DND-41 (cell line): ENCODE measurements at regions not wholly inside any gene's neighbourhood (a gene's known extent, or its start where the extent isn't known, plus 50 kb on each side); places are given as distances from the start of the nearest gene placed in this dataset.

Experiments
- ATAC-seq: fragments of 200-7000 bp; cut with Tn5 transposase; 3 replicates; pipeline ENCODE4 v1.9.1; 2021; ENCODE audit warnings: low read depth; ENCODE audit not compliant: insufficient read depth
- DNase-seq: peaks from one replicate; pipeline ENCODE4 v3.0.0-alpha.2; 2020
- H2AFZ ChIP-seq: 2 replicates; pipeline ENCODE4 v1.6.0; 2012; ENCODE audit warnings: low read depth, low read length
- H3K27ac ChIP-seq: 2 replicates; pipeline ENCODE4 v1.5.1; 2012; ENCODE audit warnings: low read length, inconsistent platforms
- H3K27me3 ChIP-seq: fragments of 200-600 bp; sonication (generic); 2 replicates; pipeline ENCODE4 v1.6.0; 2012; ENCODE audit warnings: low read length, mild to moderate bottlenecking, inconsistent platforms; ENCODE audit not compliant: insufficient read depth, poor library complexity
- H3K36me3 ChIP-seq: 2 replicates; pipeline ENCODE4 v1.5.1; 2012; ENCODE audit warnings: low read length, inconsistent platforms; ENCODE audit not compliant: insufficient read depth
- H3K4me1 ChIP-seq: 2 replicates; pipeline ENCODE4 v1.5.1; 2012; ENCODE audit warnings: mild to moderate bottlenecking, low read length; ENCODE audit not compliant: insufficient read depth
- H3K4me2 ChIP-seq: 2 replicates; pipeline ENCODE4 v1.6.0; 2012; ENCODE audit warnings: mild to moderate bottlenecking, moderate library complexity, low read length, inconsistent platforms; ENCODE audit not compliant: insufficient read depth
- H3K4me3 ChIP-seq, 2 experiments: fragments of 200-600 bp in 1 of 2; shearing (Covaris generic) in 1 of 2; 2 replicates each; pipeline ENCODE4 v1.5.1; 2012 to 2016; ENCODE audit warnings: inconsistent platforms in 2 of 2, low read length in 2 of 2, mild to moderate bottlenecking in 2 of 2, low read depth in 1 of 2, moderate library complexity in 1 of 2
- H3K79me2 ChIP-seq: 2 replicates; pipeline ENCODE4 v1.6.0; 2012; ENCODE audit warnings: low read length, inconsistent platforms; ENCODE audit not compliant: insufficient read depth
- H3K9ac ChIP-seq: 2 replicates; pipeline ENCODE4 v1.6.0; 2012; ENCODE audit warnings: low read depth, mild to moderate bottlenecking, inconsistent platforms, low read length, moderate library complexity
- H3K9me3 ChIP-seq: 2 replicates; pipeline ENCODE4 v1.5.1; 2012; ENCODE audit warnings: low read length, moderate library complexity, mild to moderate bottlenecking, inconsistent platforms; ENCODE audit not compliant: insufficient read depth, severe bottlenecking
- H4K20me1 ChIP-seq: 2 replicates; pipeline ENCODE4 v1.6.0; 2012; ENCODE audit warnings: low read length; ENCODE audit not compliant: insufficient read depth
- CTCF ChIP-seq: IDR thresholded peaks from 2 replicates; pipeline ENCODE4 v1.5.1; 2012; ENCODE audit warnings: borderline replicate concordance, low read length, moderate library complexity, mild to moderate bottlenecking; ENCODE audit not compliant: poor library complexity, severe bottlenecking; ENCODE audit errors: extremely low read depth
- EZH2 ChIP-seq: IDR thresholded peaks from 3 replicates; pipeline ENCODE4 v1.6.1; 2012; ENCODE audit warnings: borderline replicate concordance, low read depth, mild to moderate bottlenecking, moderate library complexity, low read length, inconsistent platforms; ENCODE audit not compliant: severe bottlenecking

GRCh38 chr6:103081126-103081525 is 1687.6 kb downstream of the GRIK2 start:
- Histone ChIP-seq H3K9ac (no peak overlapping the region), H3K4me1 (no peaks in the 10 kb centered on the region), H3K27me3 (no peaks in the 10 kb centered on the region), H3K9me3 (no peaks in the 10 kb centered on the region), H3K4me2 (no peak overlapping the region), H3K79me2 (no peaks in the 10 kb centered on the region), H2AFZ (no peak overlapping the region), H4K20me1 (no peaks in the 10 kb centered on the region), H3K4me3 (no peak overlapping the region), H3K36me3 (no peaks in the 10 kb centered on the region), H3K27ac (no peak overlapping the region)
- ATAC-seq (no peak), DNase-seq (no peak)
- no peak for TF ChIP-seq CTCF
- TF ChIP-seq EZH2 = no peak

GRCh38 chr6:103080497-103080896 is 1687.0 kb downstream of the GRIK2 start:
- Histone ChIP-seq H3K4me2 (no peak overlapping the region), H3K79me2 (no peaks in the 10 kb centered on the region), H3K9ac (no peak overlapping the region), H3K9me3 (no peaks in the 10 kb centered on the region), H3K27ac (no peak overlapping the region), H4K20me1 (no peaks in the 10 kb centered on the region), H3K36me3 (no peaks in the 10 kb centered on the region), H2AFZ (no peak overlapping the region), H3K27me3 (no peaks in the 10 kb centered on the region), H3K4me3 (no peak overlapping the region), H3K4me1 (no peaks in the 10 kb centered on the region)
- no peak for DNase-seq
- no peak for ATAC-seq
- TF ChIP-seq CTCF (no peak), EZH2 (no peak)

- H3K27ac ChIP-seq = no peak overlapping the region
- TF ChIP-seq CTCF (no peak), EZH2 (no peak)
- no peak overlapping the region for H3K4me2 ChIP-seq
Measured at GRCh38 chr6:103079867-103080266, 1686.4 kb downstream of the GRIK2 start.

GRCh38 chr6:103062136-103062535 is 1668.6 kb downstream of the GRIK2 start:
- no peak overlapping the region for H3K4me3 ChIP-seq
- no peak overlapping the region for H3K4me2 ChIP-seq
- no peak overlapping the region for H3K27ac ChIP-seq
- H3K9me3 ChIP-seq = peaks cover 3% of the 10 kb centered on the region
- DNase-seq = no peak
- H3K79me2 ChIP-seq = no peaks in the 10 kb centered on the region
- no peaks in the 10 kb centered on the region for H3K27me3 ChIP-seq
- no peak for ATAC-seq
- no peaks in the 10 kb centered on the region for H4K20me1 ChIP-seq
- H3K36me3 ChIP-seq = no peaks in the 10 kb centered on the region
- H2AFZ ChIP-seq = no peak overlapping the region
- no peaks in the 10 kb centered on the region for H3K4me1 ChIP-seq
- no peak for TF ChIP-seq EZH2
- TF ChIP-seq CTCF = no peak
- H3K9ac ChIP-seq = no peak overlapping the region

More at GRCh38 chr6:103079867-103080266, 1686.4 kb downstream of the GRIK2 start:
- Histone ChIP-seq H3K4me1 (no peaks in the 10 kb centered on the region), H3K79me2 (no peaks in the 10 kb centered on the region), H3K36me3 (no peaks in the 10 kb centered on the region), H4K20me1 (no peaks in the 10 kb centered on the region), H3K27me3 (no peaks in the 10 kb centered on the region), H3K4me3 (no peak overlapping the region), H3K9ac (no peak overlapping the region), H2AFZ (no peak overlapping the region), H3K9me3 (no peaks in the 10 kb centered on the region)
- ATAC-seq (no peak), DNase-seq (no peak)
